Prostate gland (tissue), 2 donors: ENCODE measurements at regions not wholly inside any gene's neighbourhood (a gene's known extent, or its start where the extent isn't known, plus 50 kb on each side); places are given as distances from the start of the nearest gene placed in this dataset.

Experiments used
- DNase-seq: peaks from one replicate; pipeline ENCODE4 v3.0.0-alpha.2; 2019; ENCODE audit warnings: low spot score
- H3K27ac ChIP-seq, 2 donors: fragments of 200-600 bp; sonication (generic); 2 replicates each; pipeline ENCODE4 v1.5.1; 2017 to 2019
- H3K27me3 ChIP-seq: fragments of 200-600 bp; sonication (generic); replicated peaks from 2 replicates; pipeline ENCODE4 v1.5.1; 2019; ENCODE audit not compliant: insufficient read depth
- H3K36me3 ChIP-seq, 2 donors: fragments of 200-600 bp; sonication (generic); 1 replicate in 1 of 2; 2 replicates in 1 of 2; pipeline versions ENCODE4 v1.5.1 to v1.8.1; 2017 to 2019
- H3K4me1 ChIP-seq: fragments of 200-600 bp; sonication (generic); replicated peaks from 2 replicates; pipeline ENCODE4 v1.5.1; 2019
- H3K4me3 ChIP-seq, 2 donors: fragments of 200-600 bp; sonication (generic); 2 replicates each; pipeline ENCODE4 v1.5.1; 2017 to 2019
- H3K9me3 ChIP-seq: fragments of 200-600 bp; sonication (generic); 2 replicates; pipeline ENCODE4 v1.5.1; 2017
- CTCF ChIP-seq, 4 experiments: fragments of 200-600 bp in 2 of 4; fragments of 450-650 bp in 2 of 4; sonication (generic) in 2 of 4; IDR thresholded peaks; 1 replicate in 3 of 4; 2 replicates in 1 of 4; pipeline ENCODE4 v1.5.1; 2016 to 2019; ENCODE audit warnings: antibody characterized with exemption in 4 of 4, mild to moderate bottlenecking in 2 of 4, moderate library complexity in 2 of 4
- POLR2A ChIP-seq: fragments of 450-650 bp; IDR thresholded peaks from one replicate; pipeline ENCODE4 v1.6.1; 2016; ENCODE audit warnings: antibody characterized with exemption, mild to moderate bottlenecking
- POLR2AphosphoS5 ChIP-seq: sonication (generic); formaldehyde crosslinking; IDR thresholded peaks from one replicate; pipeline ENCODE4 v1.6.1; 2017; ENCODE audit warnings: antibody characterized with exemption
- WGBS: methylation state at CpG from one replicate; pipeline ENCODE4 v1.1.5; 2018; 5-methylcytosine and 5-hydroxymethylcytosine counted together
- intact Hi-C: fragments of 100-400 bp; cut with DNase I; formaldehyde crosslinking; loops from one replicate; pipeline ENCODE4 v1.14.2; 2022

- Histone ChIP-seq H3K27ac (no peak overlapping the region), H3K4me1 (no peaks in the 10 kb centered on the region), H3K36me3 (no peaks in the 10 kb centered on the region), H3K27me3 (no peaks in the 10 kb centered on the region), H3K4me3 (no peak overlapping the region), H3K9me3 (no peaks in the 10 kb centered on the region)
- 76% methylated on average over 1 of the region's 1 CpG for WGBS
- TF ChIP-seq POLR2AphosphoS5 (no peak), CTCF (IDR thresholded peaks at IDR 0.05) (no peak), POLR2A (no peak)
- intact Hi-C loops, result no loop called here
- DNase-seq, result no peak
These were observed 155.6 kb upstream of the VLDLR start for GRCh38 chr9:2465921-2466460.

- TF ChIP-seq POLR2AphosphoS5 (no peak), POLR2A (no peak), CTCF (IDR thresholded peaks at IDR 0.05) (no peak)
- no peak overlapping the region for H3K4me3 ChIP-seq
- H3K4me1 ChIP-seq, result no peaks in the 10 kb centered on the region
- no peak for DNase-seq
- WGBS, result 24% methylated on average over 6 of the region's 6 CpGs
- H3K36me3 ChIP-seq, result no peaks in the 10 kb centered on the region
- H3K9me3 ChIP-seq, result no peaks in the 10 kb centered on the region
- H3K27ac ChIP-seq, result no peak overlapping the region
- H3K27me3 ChIP-seq, result no peaks in the 10 kb centered on the region
- intact Hi-C loops, result no loop called here
These were observed 154.9 kb upstream of the VLDLR start for GRCh38 chr9:2466703-2467102.

GRCh38 chr9:2469681-2470221, 151.8 kb upstream of the VLDLR start:
- DNase-seq, result no peak
- Histone ChIP-seq H3K4me3 (no peak overlapping the region), H3K9me3 (no peaks in the 10 kb centered on the region), H3K36me3 (no peaks in the 10 kb centered on the region), H3K27ac (no peak overlapping the region), H3K27me3 (no peaks in the 10 kb centered on the region), H3K4me1 (no peaks in the 10 kb centered on the region)
- 60% methylated on average over 6 of the region's 6 CpGs for WGBS
- no peak for TF ChIP-seq CTCF (IDR thresholded peaks at IDR 0.05)
- no peak for TF ChIP-seq POLR2A
- no peak for TF ChIP-seq POLR2AphosphoS5
- intact Hi-C loops, result no loop called here

GRCh38 chr9:2473681-2474080, 147.9 kb upstream of the VLDLR start:
- WGBS, result 91% methylated on average over 1 of the region's 1 CpG
- DNase-seq, result no peak
- H3K36me3 ChIP-seq, result no peaks in the 10 kb centered on the region
- TF ChIP-seq POLR2AphosphoS5 (no peak), CTCF (IDR thresholded peaks at IDR 0.05) (no peak), POLR2A (no peak)
- no peak overlapping the region for H3K27ac ChIP-seq
- no peaks in the 10 kb centered on the region for H3K4me1 ChIP-seq
- no peaks in the 10 kb centered on the region for H3K27me3 ChIP-seq
- intact Hi-C loops, result no loop called here
- H3K9me3 ChIP-seq, result no peaks in the 10 kb centered on the region
- H3K4me3 ChIP-seq, result no peak overlapping the region

- WGBS, result 20% methylated on average over 1 of the region's 1 CpG
- no peaks in the 10 kb centered on the region for H3K27me3 ChIP-seq
- intact Hi-C loops, result no loop called here
- H3K36me3 ChIP-seq, result no peaks in the 10 kb centered on the region
- no peaks in the 10 kb centered on the region for H3K4me1 ChIP-seq
- peak; percentile 45 for TF ChIP-seq POLR2AphosphoS5
- TF ChIP-seq POLR2A, result no peak
- no peak for TF ChIP-seq CTCF (IDR thresholded peaks at IDR 0.05)
- no peak for DNase-seq
- H3K9me3 ChIP-seq, result no peaks in the 10 kb centered on the region
- H3K4me3 ChIP-seq, result no peak overlapping the region
- no peak overlapping the region for H3K27ac ChIP-seq
These were observed 143.8 kb upstream of the VLDLR start for GRCh38 chr9:2477755-2478154.
